Trophoblast cell (in vitro differentiated cells and primary cell): ENCODE measurements at regions not wholly inside any gene's neighbourhood (a gene's known extent, or its start where the extent isn't known, plus 50 kb on each side); places are given as distances from the start of the nearest gene placed in this dataset.

Experiments
- DNase-seq, 2 donors: peaks; one replicate each; pipeline ENCODE4 v3.0.0-alpha.2; 2016
- H2AFZ ChIP-seq: 2 replicates; pipeline ENCODE4 v1.6.1; 2013; ENCODE audit warnings: low read length, moderate library complexity, mild to moderate bottlenecking; ENCODE audit not compliant: insufficient read depth, poor library complexity
- H2AK5ac ChIP-seq: 2 replicates; pipeline ENCODE4 v1.6.1; 2013; ENCODE audit warnings: mild to moderate bottlenecking, low read length
- H2BK120ac ChIP-seq: 2 replicates; pipeline ENCODE4 v1.6.1; 2013; ENCODE audit warnings: low read length, mild to moderate bottlenecking, moderate library complexity; ENCODE audit not compliant: insufficient read depth, poor library complexity
- H2BK12ac ChIP-seq: 2 replicates; pipeline ENCODE4 v1.6.1; 2013; ENCODE audit warnings: mild to moderate bottlenecking, low read length, moderate library complexity
- H2BK5ac ChIP-seq: 2 replicates; pipeline ENCODE4 v1.6.1; 2013; ENCODE audit warnings: low read length, low read depth, moderate library complexity, mild to moderate bottlenecking; ENCODE audit not compliant: poor library complexity
- H3K14ac ChIP-seq: 2 replicates; pipeline ENCODE4 v1.6.1; 2013; ENCODE audit warnings: mild to moderate bottlenecking, low read length
- H3K18ac ChIP-seq: 2 replicates; pipeline ENCODE4 v1.6.1; 2013; ENCODE audit warnings: mild to moderate bottlenecking, low read length
- H3K23ac ChIP-seq: 2 replicates; pipeline ENCODE4 v1.6.1; 2013; ENCODE audit warnings: low read length
- H3K27ac ChIP-seq: 2 replicates; pipeline ENCODE4 v1.5.1; 2013; ENCODE audit warnings: low read depth, mild to moderate bottlenecking, inconsistent platforms, low read length, moderate library complexity
- H3K27me3 ChIP-seq: 2 replicates; pipeline ENCODE4 v1.6.1; 2013; ENCODE audit warnings: inconsistent platforms, mild to moderate bottlenecking, low read length, moderate library complexity; ENCODE audit not compliant: insufficient read depth
- H3K36me3 ChIP-seq, 2 experiments: 1 replicate in 1 of 2; 2 replicates in 1 of 2; pipeline ENCODE4 v1.6.1; 2013; ENCODE audit warnings: low read length in 2 of 2, mild to moderate bottlenecking in 2 of 2, moderate library complexity in 1 of 2; ENCODE audit not compliant: insufficient read depth in 2 of 2, control insufficient read depth in 1 of 2
- H3K4ac ChIP-seq: 2 replicates; pipeline ENCODE4 v1.6.1; 2013; ENCODE audit warnings: low read depth, mild to moderate bottlenecking, low read length, moderate library complexity
- H3K4me1 ChIP-seq, 2 experiments: 1 replicate in 1 of 2; 2 replicates in 1 of 2; pipeline ENCODE4 v1.6.1; 2013; ENCODE audit warnings: low read length in 2 of 2, mild to moderate bottlenecking in 2 of 2, moderate library complexity in 1 of 2; ENCODE audit not compliant: insufficient read depth in 2 of 2, control insufficient read depth in 1 of 2
- H3K4me2 ChIP-seq: 2 replicates; pipeline ENCODE4 v1.6.1; 2013; ENCODE audit warnings: inconsistent platforms, mild to moderate bottlenecking, low read length, moderate library complexity
- H3K4me3 ChIP-seq: 2 replicates; pipeline ENCODE4 v1.5.1; 2013; ENCODE audit warnings: mild to moderate bottlenecking, low read depth, low read length, inconsistent platforms
- H3K79me1 ChIP-seq: one replicate; pipeline ENCODE4 v1.6.1; 2013; ENCODE audit warnings: low read length
- H3K79me2 ChIP-seq: 2 replicates; pipeline ENCODE4 v1.6.1; 2013; ENCODE audit warnings: low read length, mild to moderate bottlenecking; ENCODE audit not compliant: control insufficient read depth, insufficient read depth, poor library complexity
- H3K9ac ChIP-seq: 2 replicates; pipeline ENCODE4 v1.6.1; 2013; ENCODE audit warnings: mild to moderate bottlenecking, low read length
- H3K9me3 ChIP-seq: 2 replicates; pipeline ENCODE4 v1.6.1; 2013; ENCODE audit warnings: low read depth, mild to moderate bottlenecking, control low read depth, inconsistent platforms, low read length; ENCODE audit not compliant: insufficient read depth
- H4K12ac ChIP-seq: 2 replicates; pipeline ENCODE4 v1.6.1; 2013; ENCODE audit warnings: low read depth, mild to moderate bottlenecking, low read length, moderate library complexity
- H4K8ac ChIP-seq: 2 replicates; pipeline ENCODE4 v1.6.1; 2013; ENCODE audit warnings: low read depth, mild to moderate bottlenecking, low read length, moderate library complexity
- H4K91ac ChIP-seq: one replicate; pipeline ENCODE4 v1.6.1; 2013; ENCODE audit warnings: low read depth, mild to moderate bottlenecking, low read length, moderate library complexity
- WGBS: extraction: QIAGEN DNeasy Blood & Tissue Kit; methylation state at CpG from one replicate; pipeline ENCODE4 v1.1.7; 2013; ENCODE audit warnings: missing lambda C conversion rate; ENCODE audit not compliant: insufficient read length, insufficient coverage; ENCODE audit errors: extremely low coverage; 5-methylcytosine and 5-hydroxymethylcytosine counted together

DNA sequence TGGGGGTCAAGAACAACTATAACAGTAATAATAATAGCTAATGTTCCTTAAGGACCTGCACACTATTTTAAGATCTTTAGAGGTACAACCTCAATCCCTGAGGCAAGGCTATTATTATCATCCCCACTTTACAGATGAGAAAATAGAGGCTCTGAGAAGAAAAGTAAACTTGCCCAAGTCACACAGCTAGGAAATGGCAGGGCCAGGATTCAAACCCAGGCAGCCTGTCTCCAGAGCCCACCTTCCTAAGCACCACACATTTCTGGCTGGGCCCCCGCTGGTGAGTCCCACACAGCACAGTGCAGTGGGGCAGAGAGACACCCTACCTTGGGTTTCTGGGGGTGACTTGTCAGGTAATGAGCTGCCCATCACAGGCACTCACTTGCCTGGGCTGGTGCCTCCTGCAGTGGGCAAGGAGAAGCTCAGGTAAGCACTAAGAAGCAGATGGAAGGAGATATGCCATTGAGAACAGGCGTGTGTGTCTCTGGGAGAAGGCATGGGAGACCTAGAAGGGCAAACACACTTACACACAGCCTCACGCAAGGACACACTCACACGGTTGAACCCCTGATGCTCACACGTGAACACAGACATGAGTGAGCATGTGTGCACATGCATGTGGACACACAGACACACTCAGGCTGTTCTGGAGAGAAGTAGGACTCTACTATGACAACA, 104.4 kb upstream of the ZMIZ1 start:
- Histone ChIP-seq H3K79me1 (peaks cover 11% of the 10 kb centered on the region), H2BK12ac (peak overlapping the region; percentile 28), H2AFZ (no peak overlapping the region), H3K4me1 (peaks cover 20 to 31% of the 10 kb centered on the region in 2 experiments), H3K36me3 (no peaks in the 10 kb centered on the region), H3K4me3 (peak overlapping the region; percentile 14), H2BK5ac (no peak overlapping the region), H3K9me3 (no peaks in the 10 kb centered on the region), H3K9ac (no peak overlapping the region), H3K4me2 (no peak overlapping the region), H3K27me3 (no peaks in the 10 kb centered on the region), H3K18ac (peak overlapping the region; percentile 64), H2AK5ac (peak overlapping the region; percentile 27), H4K91ac (peak overlapping the region; percentile 0), H3K4ac (no peak overlapping the region), H4K12ac (no peak overlapping the region), H3K14ac (peak overlapping the region; percentile 0), H2BK120ac (peak overlapping the region; percentile 15), H3K27ac (no peak overlapping the region), H3K79me2 (no peaks in the 10 kb centered on the region), H3K23ac (no peak overlapping the region), H4K8ac (no peak overlapping the region)
- WGBS: no CpG with 5 or more reads among the region's 5 CpGs
- DNase-seq: no peak

DNA sequence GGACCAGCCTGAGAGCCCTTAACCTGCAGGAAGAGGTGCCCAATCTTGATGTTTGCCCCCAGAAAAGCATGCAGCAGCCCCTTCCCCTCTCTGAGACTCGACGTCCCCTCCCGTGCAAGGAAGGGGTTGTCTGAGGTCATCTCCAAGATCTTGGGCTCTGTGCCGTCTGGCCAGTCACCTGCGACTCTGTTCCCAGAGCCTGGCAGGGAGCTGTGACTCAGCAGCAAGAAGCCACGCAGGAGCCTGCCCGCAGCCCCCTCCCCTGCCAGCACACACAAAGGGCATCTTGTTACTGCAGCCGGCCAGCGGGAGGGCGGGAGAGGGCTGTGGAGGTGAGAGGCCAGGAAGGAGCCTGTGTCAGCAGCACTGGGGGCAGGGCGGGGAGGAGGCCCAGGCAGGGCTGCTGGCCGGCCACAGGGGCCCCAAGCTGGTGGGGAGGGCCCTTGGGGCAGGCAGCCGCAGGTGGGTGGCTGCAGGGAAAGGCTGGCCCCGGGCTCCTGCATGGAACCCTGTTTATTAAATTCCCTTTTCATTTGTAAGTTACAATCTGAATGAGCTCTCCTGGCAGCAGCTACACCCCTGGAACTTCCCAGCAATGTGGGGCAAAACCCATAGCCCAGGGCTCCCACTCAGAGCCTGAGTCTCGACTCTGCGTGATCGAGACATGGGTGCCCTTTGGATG, 103.7 kb upstream of the ZMIZ1 start:
- Histone ChIP-seq H2BK5ac (no peak overlapping the region), H2BK12ac (peak overlapping the region; percentile 43), H3K36me3 (no peaks in the 10 kb centered on the region), H3K27ac (no peak overlapping the region), H3K27me3 (no peaks in the 10 kb centered on the region), H3K4me1 (peaks cover 24 to 35% of the 10 kb centered on the region in 2 experiments), H3K4ac (no peak overlapping the region), H3K4me2 (peak overlapping the region; percentile 14), H3K9me3 (no peaks in the 10 kb centered on the region), H4K8ac (no peak overlapping the region), H3K79me2 (no peaks in the 10 kb centered on the region), H4K91ac (peak overlapping the region; percentile 52), H3K23ac (no peak overlapping the region), H2AFZ (no peak overlapping the region), H3K4me3 (no peak overlapping the region), H2AK5ac (peak overlapping the region; percentile 25), H3K14ac (peak overlapping the region; percentile 23), H3K18ac (peak overlapping the region; percentile 64), H3K79me1 (peaks cover 11% of the 10 kb centered on the region), H4K12ac (no peak overlapping the region), H2BK120ac (peak overlapping the region; percentile 19), H3K9ac (no peak overlapping the region)
- WGBS: no CpG with 5 or more reads among the region's 17 CpGs
- peak; percentile 80 to 84 for DNase-seq

DNA sequence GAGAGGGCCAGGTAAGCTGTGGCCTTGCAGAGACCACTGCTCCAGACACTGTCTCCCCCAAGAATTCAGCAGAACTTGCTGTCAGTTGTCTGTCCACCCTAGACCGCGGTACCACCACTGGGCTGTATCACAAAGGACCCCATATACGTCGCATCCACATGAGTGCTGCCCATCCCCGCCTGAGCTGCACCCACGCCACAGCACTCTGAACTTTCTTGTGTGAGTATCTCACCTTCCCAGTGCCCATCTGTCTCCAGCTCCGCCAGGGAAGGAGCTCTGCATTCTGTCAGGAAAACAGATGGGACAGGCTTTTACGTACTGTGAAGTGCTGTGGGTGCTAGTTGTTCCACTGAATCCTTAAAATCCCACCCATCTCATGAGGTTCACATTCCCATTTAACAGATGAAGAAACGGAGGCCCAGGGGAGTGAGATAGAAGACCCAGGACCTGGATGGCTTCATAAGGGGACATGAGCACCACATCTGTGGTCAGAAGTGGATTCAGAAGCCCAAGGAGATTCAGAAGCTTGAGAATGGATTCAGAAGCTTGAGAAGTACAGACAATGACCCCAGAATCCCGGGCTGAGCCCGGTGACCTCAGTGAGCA, 102.5 kb upstream of the ZMIZ1 start:
- peak overlapping the region; percentile 8 for H2BK12ac ChIP-seq
- no peak overlapping the region for H2BK120ac ChIP-seq
- no peak overlapping the region for H4K12ac ChIP-seq
- no peaks in the 10 kb centered on the region for H3K27me3 ChIP-seq
- no peaks in the 10 kb centered on the region for H3K79me2 ChIP-seq
- H3K9me3 ChIP-seq: no peaks in the 10 kb centered on the region
- peaks cover 24 to 35% of the 10 kb centered on the region in 2 experiments for H3K4me1 ChIP-seq
- no peak overlapping the region for H3K4me3 ChIP-seq
- no peak overlapping the region for H3K18ac ChIP-seq
- peaks cover 11% of the 10 kb centered on the region for H3K79me1 ChIP-seq
- no peak overlapping the region for H3K14ac ChIP-seq
- H4K91ac ChIP-seq: no peak overlapping the region
- H3K9ac ChIP-seq: no peak overlapping the region
- H3K27ac ChIP-seq: no peak overlapping the region
- DNase-seq: no peak
- H2AK5ac ChIP-seq: peak overlapping the region; percentile 3
- H2BK5ac ChIP-seq: no peak overlapping the region
- no peak overlapping the region for H4K8ac ChIP-seq
- no peak overlapping the region for H2AFZ ChIP-seq
- H3K4ac ChIP-seq: no peak overlapping the region
- no peak overlapping the region for H3K4me2 ChIP-seq
- WGBS: no CpG with 5 or more reads among the region's 11 CpGs
- H3K36me3 ChIP-seq: no peaks in the 10 kb centered on the region
- H3K23ac ChIP-seq: no peak overlapping the region

DNA sequence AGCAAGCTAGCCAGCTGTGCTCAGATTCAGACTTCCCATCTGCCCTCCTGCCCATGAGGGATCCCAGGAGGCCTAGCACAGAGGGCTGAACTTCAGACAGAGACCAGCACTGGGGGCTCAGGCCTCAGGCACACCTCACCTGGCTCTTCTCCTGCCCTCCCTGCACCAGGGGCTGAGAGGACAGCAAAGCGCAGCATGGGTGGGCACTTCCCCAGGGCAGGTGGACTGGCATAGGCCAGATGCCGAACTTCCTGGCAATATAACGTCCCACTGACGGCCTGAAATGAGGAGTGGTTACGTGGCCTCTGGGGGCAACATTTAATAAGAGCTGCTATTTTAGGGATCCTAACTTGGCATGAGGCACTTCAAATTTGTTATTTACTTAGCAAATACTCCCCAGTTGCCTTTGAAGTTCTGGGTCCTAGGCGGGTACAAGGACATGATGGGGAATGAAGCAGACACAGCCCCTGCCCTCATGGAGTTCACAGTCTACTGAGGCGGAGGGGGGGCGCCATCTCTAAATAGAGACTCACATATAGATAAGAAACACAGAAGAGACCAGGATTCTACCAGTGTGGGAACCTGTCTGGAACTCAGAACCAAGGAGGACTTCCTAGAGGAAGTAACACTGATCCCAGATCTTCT, 101.8 kb upstream of the ZMIZ1 start:
- Histone ChIP-seq H3K18ac (no peak overlapping the region), H3K23ac (no peak overlapping the region), H4K8ac (no peak overlapping the region), H2AK5ac (peak overlapping the region; percentile 28), H3K36me3 (no peaks in the 10 kb centered on the region), H3K9me3 (no peaks in the 10 kb centered on the region), H3K79me1 (peaks cover 11% of the 10 kb centered on the region), H4K12ac (no peak overlapping the region), H3K4ac (no peak overlapping the region), H4K91ac (no peak overlapping the region), H3K79me2 (no peaks in the 10 kb centered on the region), H3K4me2 (no peak overlapping the region), H2BK12ac (peak overlapping the region; percentile 41), H3K4me1 (peaks cover 20 to 30% of the 10 kb centered on the region in 2 experiments), H2BK5ac (no peak overlapping the region), H2BK120ac (no peak overlapping the region), H3K27ac (no peak overlapping the region), H3K9ac (no peak overlapping the region), H2AFZ (no peak overlapping the region), H3K4me3 (no peak overlapping the region), H3K27me3 (no peaks in the 10 kb centered on the region), H3K14ac (no peak overlapping the region)
- DNase-seq: no peak
- no CpG with 5 or more reads among the region's 8 CpGs for WGBS
